ENCODE measurements at regions not wholly inside any gene's neighbourhood (a gene's known extent, or its start where the extent isn't known, plus 50 kb on each side); places are given as distances from the start of the nearest gene placed in this dataset.
"Not testable (repeated sequence)": the region's sequence is repeated elsewhere in the genome, so short reads cannot be mapped to it uniquely, and the experiment has no call there.

GRCh38 chr7:83219231-83219630, 56.5 kb upstream of the PCLO start:
- H3K4me1 ChIP-seq (ENCODE audit: control extremely low read depth in 1 of 4, control insufficient read depth in 4 of 4, insufficient read depth in 4 of 4, low read length in 3 of 4); H3K4me3 ChIP-seq (ENCODE audit: control insufficient read depth in 1 of 7, extremely low read depth in 1 of 7, insufficient read depth in 4 of 7, low read depth in 2 of 7, low read length in 6 of 7); CTCF ChIA-PET; H3K27me3 ChIP-seq (replicated peaks in 2 of 5; ENCODE audit: control insufficient read depth in 4 of 5, insufficient read depth in 5 of 5, low read length in 4 of 5); H3K27ac ChIP-seq (ENCODE audit: insufficient read depth in 1 of 2, low read depth in 1 of 2, low read length in 2 of 2, poor library complexity in 1 of 2, severe bottlenecking in 2 of 2); H3K36me3 ChIP-seq (ENCODE audit: control insufficient read depth in 4 of 4, insufficient read depth in 4 of 4, low read length in 3 of 4); H3K9me3 ChIP-seq (ENCODE audit: control extremely low read depth in 1 of 5, control insufficient read depth in 4 of 5, insufficient read depth in 2 of 5, low read depth in 1 of 5, low read length in 4 of 5); POLR2A ChIA-PET; DNase-seq: not testable (repeated sequence)
- WGBS (ENCODE audit: insufficient coverage): 91% methylated on average over 5 of the region's 5 CpGs

DNA sequence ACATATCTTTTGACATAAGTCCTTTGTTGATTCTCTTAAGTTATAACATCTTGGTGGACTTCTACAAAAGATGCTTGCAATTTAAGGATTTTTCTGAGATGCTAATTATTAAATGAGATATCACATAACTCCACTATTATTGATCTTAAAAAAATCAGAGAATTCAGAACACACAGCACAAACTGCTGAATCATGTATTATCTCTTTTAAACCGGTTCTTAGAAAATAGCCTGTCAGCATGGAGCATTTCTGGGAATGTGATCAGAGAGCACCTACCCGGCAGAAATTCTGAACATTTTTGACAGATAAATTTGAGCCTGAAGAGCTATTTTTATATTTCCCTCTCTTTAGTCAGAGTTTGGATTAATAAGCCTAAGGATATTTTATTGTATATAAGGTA, 50.2 kb upstream of the PCLO start:
- no peak for DNase-seq
- ChIA-PET CTCF (no interaction called here), POLR2A (no interaction called here)
- Histone ChIP-seq H3K27ac (ENCODE audit: insufficient read depth in 1 of 2, low read depth in 1 of 2, low read length in 2 of 2, poor library complexity in 1 of 2, severe bottlenecking in 2 of 2) (no peak overlapping the region), H3K4me1 (ENCODE audit: control extremely low read depth in 1 of 4, control insufficient read depth in 4 of 4, insufficient read depth in 4 of 4, low read length in 3 of 4) (no peaks in the 10 kb centered on the region), H3K27me3 (replicated peaks in 2 of 5; ENCODE audit: control insufficient read depth in 4 of 5, insufficient read depth in 5 of 5, low read length in 4 of 5) (no peaks in the 10 kb centered on the region), H3K4me3 (ENCODE audit: control insufficient read depth in 1 of 7, extremely low read depth in 1 of 7, insufficient read depth in 4 of 7, low read depth in 2 of 7, low read length in 6 of 7) (no peak overlapping the region), H3K36me3 (ENCODE audit: control insufficient read depth in 4 of 4, insufficient read depth in 4 of 4, low read length in 3 of 4) (no peaks in the 10 kb centered on the region), H3K9me3 (ENCODE audit: control extremely low read depth in 1 of 5, control insufficient read depth in 4 of 5, insufficient read depth in 2 of 5, low read depth in 1 of 5, low read length in 4 of 5) (no peaks in the 10 kb centered on the region)
- 79% methylated on average over 2 of the region's 2 CpGs for WGBS (ENCODE audit: insufficient coverage)

All from common myeloid progenitor, CD34-positive (primary cell).